ENCODE measurements at regions not wholly inside any gene's neighbourhood (a gene's known extent, or its start where the extent isn't known, plus 50 kb on each side); places are given as distances from the start of the nearest gene placed in this dataset.

- no peak overlapping the region for H2AFZ ChIP-seq (ENCODE audit: low read length)
These were observed 306.1 kb downstream of the ADAMTS20 start for GRCh38 chr12:43245947-43246346.

More at GRCh38 chr12:43245947-43246346, 306.1 kb downstream of the ADAMTS20 start:
- peaks cover 0 to 2% of the 10 kb centered on the region in 2 experiments; a peak in 1 of 5 replicates for H3K9me3 Mint-ChIP-seq
- H2BK5ac ChIP-seq (ENCODE audit: insufficient read length, low read length) = no peak overlapping the region
- no peaks in the 10 kb centered on the region for H3K36me3 Mint-ChIP-seq (ENCODE audit: insufficient read depth in 1 of 3, low read depth in 3 of 3)
- no peak overlapping the region for H3K23ac ChIP-seq (ENCODE audit: insufficient read length, low read depth, low read length)
- H3K27me3 Mint-ChIP-seq (ENCODE audit: low read depth) = no peaks in the 10 kb centered on the region
- no peak overlapping the region for H4K8ac ChIP-seq (replicated peaks; ENCODE audit: insufficient read length, low read depth, low read length)
- no peak overlapping the region for H2BK12ac ChIP-seq (ENCODE audit: insufficient read length, low read depth, low read length)
- no peak overlapping the region for H3K4ac ChIP-seq (ENCODE audit: low read depth, low read length)
- no peak overlapping the region for H3K4me2 ChIP-seq (ENCODE audit: insufficient read depth, insufficient read length, low read length)
- no peak overlapping the region for H3K14ac ChIP-seq (ENCODE audit: insufficient read depth, low read length)
- no peak for TF ChIP-seq CTCF (conservative IDR thresholded peaks at IDR 0.05)
- no peaks in the 10 kb centered on the region for H3K79me1 ChIP-seq (ENCODE audit: insufficient read depth, low read depth, low read length, poor library complexity, severe bottlenecking)
- no peak overlapping the region for H2BK15ac ChIP-seq (ENCODE audit: low read depth, low read length)
- H4K91ac ChIP-seq (ENCODE audit: insufficient read length, low read depth, low read length) = no peak overlapping the region
- H3K4me1 Mint-ChIP-seq = no peaks in the 10 kb centered on the region
- H3K18ac ChIP-seq (ENCODE audit: insufficient read length, low read depth, low read length) = no peak overlapping the region
- H3K23me2 ChIP-seq (ENCODE audit: insufficient read length, low read depth, low read length, poor library complexity, severe bottlenecking) = no peaks in the 10 kb centered on the region
- H3K4me3 Mint-ChIP-seq = no peak overlapping the region
- no peak overlapping the region for H3T11ph ChIP-seq (ENCODE audit: low read length)
- no peaks in the 10 kb centered on the region for H3K4me1 ChIP-seq (ENCODE audit: insufficient read depth, low read length)
- no peaks in the 10 kb centered on the region for H3K27me3 ChIP-seq (ENCODE audit: insufficient read depth, low read length)
- H3K9ac ChIP-seq (ENCODE audit: extremely low read depth, insufficient read length, low read length) = no peak overlapping the region
- no peak overlapping the region for H2AK5ac ChIP-seq (ENCODE audit: insufficient read length, low read length)
- no peaks in the 10 kb centered on the region for H3K79me2 ChIP-seq (ENCODE audit: insufficient read depth, low read length)
- WGBS (ENCODE audit: extremely low coverage, insufficient read length, low lambda C conversion rate) = no CpG with 5 or more reads among the region's 3 CpGs
- H2BK20ac ChIP-seq (ENCODE audit: low read depth, low read length, poor library complexity, severe bottlenecking) = no peak overlapping the region
- H3K56ac ChIP-seq (ENCODE audit: insufficient read length, low read depth, low read length) = no peak overlapping the region
- H3K27ac Mint-ChIP-seq = no peak overlapping the region
- no peak overlapping the region for H2BK120ac ChIP-seq (ENCODE audit: low read depth, low read length, poor library complexity, severe bottlenecking)
- H3K9me3 ChIP-seq (ENCODE audit: control insufficient read depth, low read depth, low read length) = no peaks in the 10 kb centered on the region
- no peaks in the 10 kb centered on the region for H4K20me1 ChIP-seq (ENCODE audit: control insufficient read depth, insufficient read depth, insufficient read length)
- H4K5ac ChIP-seq (ENCODE audit: insufficient read length, low read depth, low read length) = no peak overlapping the region
- no peak overlapping the region for H3K27ac ChIP-seq (ENCODE audit: insufficient read length, low read depth, low read length)
- no peak for DNase-seq
